ENCODE measurements at regions not wholly inside any gene's neighbourhood (a gene's known extent, or its start where the extent isn't known, plus 50 kb on each side); places are given as distances from the start of the nearest gene placed in this dataset.

GRCh38 chr14:98545181-98545580 lies 726.8 kb downstream of the BCL11B start (continued):
- TF ChIP-seq PATZ1 (tag by site-specific recombination; IDR thresholded peaks at IDR 0.05) (no peak), SCRT1 (tag by site-specific recombination; IDR thresholded peaks at IDR 0.05; ENCODE audit: borderline replicate concordance) (no peak)

GRCh38 chr14:98548071-98548686 lies 723.8 kb downstream of the BCL11B start:
- POLR2A ChIA-PET = no interaction called here
- Histone ChIP-seq H3K36me3 (ENCODE audit: control insufficient read depth in 2 of 2, insufficient read depth in 1 of 2, low read length in 2 of 2) (no peaks in the 10 kb centered on the region), H3K4me3 (ENCODE audit: low read depth, low read length) (no peak overlapping the region), H3K9me3 (ENCODE audit: control insufficient read depth, insufficient read depth, low read depth, low read length) (no peaks in the 10 kb centered on the region), H3K4me1 (ENCODE audit: control insufficient read depth, insufficient read depth, low read length) (no peaks in the 10 kb centered on the region), H3K27ac (ENCODE audit: extremely low read depth, low read depth, low read length) (no peak overlapping the region)
- CTCF ChIA-PET = no interaction called here
- TF ChIP-seq ZNF48 (tag by site-specific recombination; IDR thresholded peaks at IDR 0.05) (no peak), ZNF221 (tag by site-specific recombination; IDR thresholded peaks at IDR 0.05; ENCODE audit: borderline replicate concordance) (no peak), ZNF157 (tag by site-specific recombination; IDR thresholded peaks at IDR 0.05) (no peak), KLF10 (tag by site-specific recombination; IDR thresholded peaks at IDR 0.05) (no peak), ZIC2 (tag by site-specific recombination; IDR thresholded peaks at IDR 0.05) (no peak), PRDM4 (tag by site-specific recombination; IDR thresholded peaks at IDR 0.05) (no peak), ZNF341 (tag by site-specific recombination; IDR thresholded peaks at IDR 0.05; ENCODE audit: low read depth) (no peak)

- H3K4me1 ChIP-seq (ENCODE audit: control insufficient read depth, insufficient read depth, low read length) = no peaks in the 10 kb centered on the region
- no peak overlapping the region for H3K4me3 ChIP-seq (ENCODE audit: low read depth, low read length)
- ChIA-PET POLR2A (no interaction called here), CTCF (no interaction called here)
- no peak overlapping the region for H3K27ac ChIP-seq (ENCODE audit: extremely low read depth, low read depth, low read length)
- no peaks in the 10 kb centered on the region for H3K36me3 ChIP-seq (ENCODE audit: control insufficient read depth in 2 of 2, insufficient read depth in 1 of 2, low read length in 2 of 2)
- TF ChIP-seq ZNF292 (tag by site-specific recombination; IDR thresholded peaks at IDR 0.05; ENCODE audit: borderline replicate concordance, low read depth) (no peak), ZNF560 (tag by site-specific recombination; IDR thresholded peaks at IDR 0.05; ENCODE audit: borderline replicate concordance) (no peak), ZNF157 (tag by site-specific recombination; IDR thresholded peaks at IDR 0.05) (no peak), ZNF791 (tag by site-specific recombination; IDR thresholded peaks at IDR 0.05) (no peak), ZNF350 (tag by site-specific recombination; IDR thresholded peaks at IDR 0.05) (no peak), ZNF18 (tag by site-specific recombination; IDR thresholded peaks at IDR 0.05) (no peak), ZNF521 (tag by site-specific recombination; IDR thresholded peaks at IDR 0.05) (no peak), ZNF121 (tag by site-specific recombination; IDR thresholded peaks at IDR 0.05) (no peak), GLIS1 (tag by site-specific recombination; IDR thresholded peaks at IDR 0.05) (no peak), SP3 (tag by site-specific recombination; IDR thresholded peaks at IDR 0.05) (no peak), ZNF221 (tag by site-specific recombination; IDR thresholded peaks at IDR 0.05; ENCODE audit: borderline replicate concordance) (no peak)
- H3K9me3 ChIP-seq (ENCODE audit: control insufficient read depth, insufficient read depth, low read depth, low read length) = no peaks in the 10 kb centered on the region
Measured at GRCh38 chr14:98551028-98551427, 721.0 kb downstream of the BCL11B start.
